HCT116 (cell line): ENCODE measurements at regions not wholly inside any gene's neighbourhood (a gene's known extent, or its start where the extent isn't known, plus 50 kb on each side); places are given as distances from the start of the nearest gene placed in this dataset.

ENCODE experiments used
- ATAC-seq: fragments of 200-7000 bp; cut with Tn5 transposase; 2 replicates; pipeline ENCODE4 v1.9.1; 2020; ENCODE audit warnings: mild to moderate bottlenecking, moderate library complexity
- BruUV-seq: library from RNA; stranded (reverse); fragments of 400-500 nt; replicated peaks from 2 replicates; lab custom pipeline; 2021; lab: Mats Ljungman, UMichigan
- CTCF ChIA-PET: fragments of 300-600 bp; sonication (Branson Sonifier 250); formaldehyde crosslinking; loops from one replicate; lab custom pipeline; 2021; ENCODE audit warnings: antibody characterized with exemption; lab: Charles Lee
- POLR2A ChIA-PET: fragments of 300-600, 350-600 bp; sonication (Branson Sonifier 250); formaldehyde crosslinking; loops from one replicate; lab custom pipeline; 2021; ENCODE audit warnings: antibody characterized with exemption; lab: Charles Lee
- RAD21 ChIA-PET, 2 experiments: fragments of 300-600 bp; sonication (Branson Sonifier 250); formaldehyde crosslinking; loops; one replicate each; lab custom pipeline; 2023; ENCODE audit warnings: low total read pairs in 2 of 2; ENCODE audit not compliant: uncharacterized antibody in 2 of 2, unreplicated experiment in 2 of 2, low non-redundant PET in 1 of 2; lab: Charles Lee
- DNase-seq: peaks from one replicate; pipeline ENCODE4 v3.0.0-alpha.2; 2010; ENCODE audit warnings: low read depth, low spot score
- H2AFZ ChIP-seq: fragments of 200-600 bp; shearing (Covaris generic), sonication (generic); 2 replicates; pipeline ENCODE4 v1.6.1; 2017; ENCODE audit warnings: low read depth, mixed run types, mixed read lengths, antibody characterized with exemption, low read length; ENCODE audit not compliant: poor library complexity, severe bottlenecking
- H3K27ac ChIP-seq: 2 replicates; pipeline ENCODE4 v1.5.1; 2012; ENCODE audit warnings: low read depth, low read length
- H3K27me3 ChIP-seq: fragments of 200-600 bp; sonication (generic); 2 replicates; pipeline ENCODE4 v1.6.1; 2016; ENCODE audit warnings: mixed run types, low read length, mixed read lengths; ENCODE audit not compliant: insufficient read depth
- H3K36me3 ChIP-seq, 2 experiments: fragments of 200-500 bp in 1 of 2; fragments of 200-600 bp in 1 of 2; sonication (Bioruptor generic) in 1 of 2; sonication (generic) in 1 of 2; 2 replicates each; pipeline versions ENCODE4 v1.5.1 to v1.6.1; 2014 to 2016; ENCODE audit warnings: low read length in 2 of 2, inconsistent platforms in 1 of 2, mixed read lengths in 1 of 2, mixed run types in 1 of 2; ENCODE audit not compliant: insufficient read depth in 2 of 2, control insufficient read depth in 1 of 2
- H3K4me1 ChIP-seq, 2 experiments: fragments of 200-600 bp in 1 of 2; sonication (generic) in 1 of 2; 2 replicates each; pipeline versions ENCODE4 v1.5.1 to v1.6.1; 2012 to 2017; ENCODE audit warnings: low read length in 2 of 2, inconsistent platforms in 1 of 2, mild to moderate bottlenecking in 1 of 2, mixed read lengths in 1 of 2, mixed run types in 1 of 2, moderate library complexity in 1 of 2; ENCODE audit not compliant: insufficient read depth in 2 of 2, control insufficient read depth in 1 of 2
- H3K4me2 ChIP-seq: fragments of 200-600 bp; sonication (generic); 2 replicates; pipeline ENCODE4 v1.6.1; 2017; ENCODE audit warnings: mixed run types, low read length, mixed read lengths
- H3K4me3 ChIP-seq, 2 experiments: fragments of 200-600 bp in 1 of 2; sonication (generic) in 1 of 2; replicated peaks in 1 of 2; 2 replicates each; pipeline ENCODE4 v1.5.1; 2011 to 2016; ENCODE audit warnings: low read length in 2 of 2, control low read depth in 1 of 2, low read depth in 1 of 2, mild to moderate bottlenecking in 1 of 2, mixed read lengths in 1 of 2, mixed run types in 1 of 2
- H3K79me2 ChIP-seq: fragments of 200-600 bp; sonication (generic); 2 replicates; pipeline ENCODE4 v1.6.1; 2017; ENCODE audit warnings: mild to moderate bottlenecking, mixed run types, low read length, moderate library complexity, mixed read lengths; ENCODE audit not compliant: insufficient read depth
- H3K9ac ChIP-seq: fragments of 200-600 bp; sonication (generic); 2 replicates; pipeline ENCODE4 v1.6.1; 2016; ENCODE audit warnings: low read length, mixed read lengths
- H3K9me2 ChIP-seq: fragments of 200-600 bp; sonication (generic), shearing (Covaris generic); 2 replicates; pipeline ENCODE4 v1.6.1; 2017; ENCODE audit warnings: mixed run types, mild to moderate bottlenecking, moderate library complexity; ENCODE audit not compliant: insufficient read depth
- H3K9me3 ChIP-seq, 2 experiments: fragments of 200-500 bp in 1 of 2; fragments of 200-600 bp in 1 of 2; sonication (Bioruptor generic) in 1 of 2; sonication (generic) in 1 of 2; 2 replicates each; pipeline ENCODE4 v1.6.1; 2014 to 2017; ENCODE audit warnings: low read length in 2 of 2, mixed read lengths in 2 of 2, inconsistent platforms in 1 of 2, low read depth in 1 of 2, mild to moderate bottlenecking in 1 of 2, mixed run types in 1 of 2, moderate library complexity in 1 of 2; ENCODE audit not compliant: control insufficient read depth in 1 of 2, insufficient read depth in 1 of 2
- H4K20me1 ChIP-seq: fragments of 200-600 bp; sonication (generic), shearing (Covaris generic); 2 replicates; pipeline ENCODE4 v1.6.1; 2017; ENCODE audit warnings: mixed run types, mild to moderate bottlenecking, moderate library complexity; ENCODE audit not compliant: insufficient read depth
- ATF3 ChIP-seq: IDR thresholded peaks from 2 replicates; pipeline ENCODE4 v1.6.1; 2012
- CEBPB ChIP-seq: IDR thresholded peaks from 2 replicates; pipeline ENCODE4 v1.6.1; 2012; ENCODE audit warnings: low read depth
- CTCF ChIP-seq, 3 experiments: fragments of 200-600 bp in 1 of 3; sonication (generic) in 1 of 3; IDR thresholded peaks in 2 of 3; conservative IDR thresholded peaks in 1 of 3; 2 replicates each; pipeline ENCODE4 v1.5.1; 2012 to 2017; ENCODE audit warnings: low read depth in 2 of 3, low read length in 2 of 3, antibody characterized with exemption in 1 of 3, borderline replicate concordance in 1 of 3, control low read depth in 1 of 3, mild to moderate bottlenecking in 1 of 3, mixed read lengths in 1 of 3, mixed run types in 1 of 3, moderate library complexity in 1 of 3; ENCODE audit not compliant: insufficient read depth in 1 of 3
- EZH2phosphoT487 ChIP-seq: fragments of 200-600 bp; IDR thresholded peaks from 2 replicates; pipeline ENCODE4 v1.6.1; 2018; ENCODE audit warnings: antibody characterized with exemption, borderline replicate concordance
- POLR2AphosphoS5 ChIP-seq: IDR thresholded peaks from 2 replicates; pipeline ENCODE4 v1.6.1; 2011; ENCODE audit warnings: mild to moderate bottlenecking, low read depth, low read length, moderate library complexity
- RAD21 ChIP-seq: IDR thresholded peaks from 2 replicates; pipeline ENCODE4 v1.6.1; 2012; ENCODE audit warnings: low read depth, mild to moderate bottlenecking
- intact Hi-C: fragments of 100-400 bp; cut with micrococcal nuclease; formaldehyde crosslinking; loops from 2 replicates; pipeline ENCODE4 v1.10.0; 2022

GRCh38 chr13:79258489-79258888, 147.6 kb downstream of the RBM26 start:
- Histone ChIP-seq H3K9me3 (no peaks in the 10 kb centered on the region), H3K27me3 (peaks cover 22% of the 10 kb centered on the region; the same call in 1 of the 2 replicates), H3K27ac (no peak overlapping the region)
- POLR2A ChIA-PET, result no interaction called here
- TF ChIP-seq ATF3, result no peak
- no peak for TF ChIP-seq POLR2AphosphoS5
- TF ChIP-seq, all 23 proteins: peak for 0
- H3K36me3 ChIP-seq, result no peaks in the 10 kb centered on the region
- H4K20me1 ChIP-seq, result no peaks in the 10 kb centered on the region
- no peaks in the 10 kb centered on the region for H3K9me2 ChIP-seq
- ATAC-seq (no peak), DNase-seq (no peak)
- H3K4me1 ChIP-seq, result no peaks in the 10 kb centered on the region
- no peak overlapping the region for H3K9ac ChIP-seq
- H3K4me3 ChIP-seq, result no peak overlapping the region
- no TSS peak for BruUV-seq
- H3K79me2 ChIP-seq, result no peaks in the 10 kb centered on the region
- intact Hi-C loops, result no loop called here
- CTCF ChIA-PET, result no interaction called here
- no peak overlapping the region for H2AFZ ChIP-seq
- H3K4me2 ChIP-seq, result no peak overlapping the region
- RAD21 ChIA-PET, result no interaction called here

GRCh38 chr13:79246578-79246949, 159.5 kb downstream of the RBM26 start:
- intact Hi-C loops, result loop anchor here (5.0 kb wide), 1 partner anchor 1109 kb away; no protein-coding TSS in a partner anchor
- ATAC-seq, result no peak

More at GRCh38 chr13:79246578-79246949, 159.5 kb downstream of the RBM26 start:
- no peak overlapping the region for H3K4me2 ChIP-seq
- no peak overlapping the region for H2AFZ ChIP-seq
- no peaks in the 10 kb centered on the region for H3K4me1 ChIP-seq
- H3K9ac ChIP-seq, result no peak overlapping the region
- CTCF ChIA-PET, result interaction anchor here (1.2 kb wide), 1 partner anchor 295 kb away, joined by 3 read pairs; no protein-coding TSS in a partner anchor
- no peaks in the 10 kb centered on the region for H3K79me2 ChIP-seq
- no peaks in the 10 kb centered on the region for H4K20me1 ChIP-seq
- H3K27ac ChIP-seq, result no peak overlapping the region
- TF ChIP-seq CEBPB (no peak), CTCF (IDR thresholded peaks at IDR 0.05 in 2 of 3, conservative IDR thresholded peaks at IDR 0.05 in 1 of 3; ENCODE audit: borderline replicate concordance in 1 of 3, insufficient read depth in 1 of 3, low read depth in 2 of 3, low read length in 2 of 3) (peak in 1 of 3 experiments; percentile 16; a peak in 1 of 6 replicates), RAD21 (peak; percentile 26; the same call in 1 of the 2 replicates), EZH2phosphoT487 (no peak)
- TF ChIP-seq, all 23 proteins: peak for 2
- Histone ChIP-seq H3K27me3 (peaks cover 8% of the 10 kb centered on the region), H3K36me3 (no peaks in the 10 kb centered on the region), H3K4me3 (no peak overlapping the region), H3K9me2 (no peaks in the 10 kb centered on the region), H3K9me3 (no peaks in the 10 kb centered on the region)
- no TSS peak for BruUV-seq
- no peak for DNase-seq
- ChIA-PET POLR2A (no interaction called here), RAD21 (no interaction called here)
